GM23338 (cell line): ENCODE measurements at regions not wholly inside any gene's neighbourhood (a gene's known extent, or its start where the extent isn't known, plus 50 kb on each side); places are given as distances from the start of the nearest gene placed in this dataset.

Experiments used
- ATAC-seq: fragments of 200-7000 bp; cut with Tn5 transposase; 3 replicates; pipeline ENCODE4 v1.9.1; 2020
- DNase-seq: peaks from one replicate; pipeline ENCODE4 v3.0.0-alpha.2; 2015; ENCODE audit warnings: low spot score
- H2AFZ ChIP-seq: fragments of 200-600 bp; sonication (generic); 2 replicates; pipeline ENCODE4 v1.8.0; 2016; ENCODE audit warnings: antibody characterized with exemption, mild to moderate bottlenecking, moderate library complexity
- H3F3A ChIP-seq: fragments of 200-600 bp; sonication (generic); replicated peaks from 2 replicates; pipeline ENCODE4 v1.8.0; 2017; ENCODE audit warnings: antibody characterized with exemption, mixed run types, low read depth
- H3K27ac ChIP-seq: fragments of 200-600 bp; sonication (generic); 2 replicates; pipeline ENCODE4 v1.6.1; 2016; ENCODE audit warnings: low read depth
- H3K27me3 ChIP-seq: fragments of 200-600 bp; sonication (generic); 2 replicates; pipeline ENCODE4 v1.8.0; 2016; ENCODE audit warnings: mild to moderate bottlenecking, mixed run types, moderate library complexity; ENCODE audit not compliant: insufficient read depth
- H3K36me3 ChIP-seq: fragments of 200-600 bp; sonication (generic); 2 replicates; pipeline ENCODE4 v1.8.0; 2016; ENCODE audit warnings: mild to moderate bottlenecking; ENCODE audit not compliant: insufficient read depth
- H3K4me1 ChIP-seq: fragments of 200-600 bp; sonication (generic); 2 replicates; pipeline ENCODE4 v1.8.0; 2016; ENCODE audit warnings: mild to moderate bottlenecking, moderate library complexity; ENCODE audit not compliant: insufficient read depth
- H3K4me2 ChIP-seq: fragments of 200-600 bp; sonication (generic); 2 replicates; pipeline ENCODE4 v1.7.1; 2017; ENCODE audit warnings: mixed run types
- H3K4me3 ChIP-seq: fragments of 200-600 bp; sonication (generic); 2 replicates; pipeline ENCODE4 v1.6.1; 2016; ENCODE audit warnings: mixed run types
- H3K79me2 ChIP-seq: fragments of 200-600 bp; sonication (generic); replicated peaks from 2 replicates; pipeline ENCODE4 v1.8.0; 2017; ENCODE audit warnings: mild to moderate bottlenecking; ENCODE audit not compliant: insufficient read depth
- H3K9me2 ChIP-seq: fragments of 200-600 bp; sonication (generic); 2 replicates; pipeline ENCODE4 v1.8.0; 2017; ENCODE audit not compliant: insufficient read depth
- H4K20me1 ChIP-seq: fragments of 200-600 bp; sonication (generic); replicated peaks from 2 replicates; pipeline ENCODE4 v1.8.0; 2017; ENCODE audit warnings: mild to moderate bottlenecking; ENCODE audit not compliant: insufficient read depth
- H3K27ac Mint-ChIP-seq: 2 replicates; pipeline ENCODE4 v1.8.0; 2020; ENCODE audit warnings: inconsistent platforms, mild to moderate bottlenecking, moderate library complexity, mixed read lengths
- H3K27me3 Mint-ChIP-seq: 3 replicates; pipeline ENCODE4 v1.8.0; 2022; ENCODE audit warnings: low read depth, mild to moderate bottlenecking, moderate library complexity, mixed read lengths, inconsistent platforms; ENCODE audit not compliant: insufficient read depth, poor library complexity
- H3K36me3 Mint-ChIP-seq: 3 replicates; pipeline ENCODE4 v1.8.0; 2021; ENCODE audit warnings: low read depth, mild to moderate bottlenecking, inconsistent platforms, moderate library complexity, mixed read lengths
- H3K4me1 Mint-ChIP-seq: 3 replicates; pipeline ENCODE4 v1.8.0; 2020; ENCODE audit warnings: mild to moderate bottlenecking, inconsistent platforms, mixed read lengths
- H3K4me3 Mint-ChIP-seq: 3 replicates; pipeline ENCODE4 v1.8.0; 2021; ENCODE audit warnings: moderate library complexity, mild to moderate bottlenecking, inconsistent platforms, mixed read lengths
- H3K9me3 Mint-ChIP-seq: 3 replicates; pipeline ENCODE4 v1.8.0; 2020; ENCODE audit warnings: moderate library complexity, mild to moderate bottlenecking, inconsistent platforms, mixed read lengths
- CREB1 ChIP-seq: fragments of 250-450 bp; sonication (Bioruptor Pico); IDR thresholded peaks from 2 replicates; pipeline ENCODE4 v1.5.0; 2020; ENCODE audit warnings: low read depth, mild to moderate bottlenecking, moderate library complexity
- EZH2 ChIP-seq: fragments of 200-600 bp; sonication (generic); IDR thresholded peaks from one replicate; pipeline ENCODE4 v1.8.0; 2017; ENCODE audit warnings: antibody characterized with exemption, mild to moderate bottlenecking, low read depth; ENCODE audit not compliant: unreplicated experiment
- EZH2phosphoT487 ChIP-seq: fragments of 200-600 bp; sonication (generic); IDR thresholded peaks from one replicate; pipeline ENCODE4 v1.8.1; 2018; ENCODE audit warnings: antibody characterized with exemption; ENCODE audit not compliant: unreplicated experiment
- JUNB ChIP-seq: IDR thresholded peaks from one replicate; pipeline ENCODE4 v1.6.1; 2016; ENCODE audit warnings: antibody characterized with exemption; ENCODE audit not compliant: unreplicated experiment
- NANOG ChIP-seq: IDR thresholded peaks from 2 replicates; pipeline ENCODE4 v1.6.1; 2016; ENCODE audit warnings: antibody characterized with exemption, borderline replicate concordance
- POLR2AphosphoS5 ChIP-seq: IDR thresholded peaks from 2 replicates; pipeline ENCODE4 v1.6.1; 2016; ENCODE audit warnings: antibody characterized with exemption, low read depth
- STAT1 ChIP-seq: IDR thresholded peaks from one replicate; pipeline ENCODE4 v1.6.1; 2016; ENCODE audit warnings: antibody characterized with exemption; ENCODE audit not compliant: unreplicated experiment
- ZNF114 ChIP-seq: fragments of 250-450 bp; sonication (Bioruptor Pico); IDR thresholded peaks from 2 replicates; pipeline ENCODE4 v1.5.0; 2020; ENCODE audit warnings: mild to moderate bottlenecking, moderate library complexity
- ZNF331 ChIP-seq: fragments of 250-450 bp; sonication (Bioruptor Pico); IDR thresholded peaks from 2 replicates; pipeline ENCODE4 v1.5.0; 2020; ENCODE audit warnings: low read depth, mild to moderate bottlenecking, moderate library complexity
- TF ChIP-seq, protein P1 (sequence below), 2 experiments: fragments of 200-600 bp in 1 of 2; sonication (generic) in 1 of 2; conservative IDR thresholded peaks; 2 replicates each; pipeline versions ENCODE4 v1.5.1 to v1.6.1; 2016 to 2017; ENCODE audit warnings: antibody characterized with exemption in 2 of 2, low read depth in 2 of 2, mild to moderate bottlenecking in 2 of 2, moderate library complexity in 1 of 2
- TF ChIP-seq, protein P2 (sequence below): fragments of 250-450 bp; sonication (Bioruptor Pico); IDR thresholded peaks from 2 replicates; pipeline ENCODE4 v1.5.0; 2020; ENCODE audit warnings: mild to moderate bottlenecking, moderate library complexity
- TF ChIP-seq, protein P3 (sequence below): IDR thresholded peaks from 2 replicates; pipeline ENCODE4 v1.6.1; 2016; ENCODE audit warnings: antibody characterized with exemption
- TF ChIP-seq, protein P4 (sequence below): IDR thresholded peaks from one replicate; pipeline ENCODE4 v1.6.1; 2018; ENCODE audit warnings: antibody characterized with exemption; ENCODE audit not compliant: unreplicated experiment

DNA sequence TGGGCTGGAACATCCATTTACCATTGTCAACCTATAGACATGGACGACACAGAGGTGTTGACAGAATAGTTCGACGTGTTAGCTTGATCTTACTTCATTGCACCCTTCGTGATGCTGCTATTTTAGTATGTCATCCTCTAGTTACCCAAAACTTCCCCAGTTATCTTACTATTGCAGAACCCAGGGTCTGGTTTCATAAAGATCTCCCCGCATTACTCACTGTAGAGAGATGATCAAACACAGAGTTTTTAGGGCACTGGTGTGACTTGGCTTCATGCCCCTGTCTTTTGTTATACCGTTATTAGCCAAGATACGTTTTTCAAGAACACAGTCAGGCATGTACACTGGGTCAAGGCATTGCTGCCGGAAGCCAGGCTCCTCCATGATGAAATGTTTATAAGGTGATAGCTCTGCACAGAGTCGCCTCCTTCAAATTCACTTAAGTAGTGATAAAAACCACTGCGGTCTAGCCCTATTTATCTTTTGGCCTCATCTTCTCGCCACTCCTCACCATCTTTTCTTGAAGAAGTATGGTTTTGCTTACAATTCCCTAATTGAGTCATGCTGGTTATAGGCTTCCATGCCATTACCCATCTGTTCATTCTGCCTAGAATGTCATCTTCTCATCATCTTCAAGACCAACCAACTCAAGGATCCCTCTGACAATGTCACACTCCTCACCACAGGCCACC, 1127.9 kb downstream of the VRK1 start:
- H3K4me3 Mint-ChIP-seq = no peak overlapping the region
- no peak overlapping the region for H3K27ac Mint-ChIP-seq
- ATAC-seq = no peak
- no peaks in the 10 kb centered on the region; the same call in 2 of the 3 replicates for H3K9me3 Mint-ChIP-seq
- H3K4me1 Mint-ChIP-seq = no peaks in the 10 kb centered on the region
- no peak for TF ChIP-seq JUNB
- TF ChIP-seq EZH2 = no peak
- TF ChIP-seq, protein P1, sequence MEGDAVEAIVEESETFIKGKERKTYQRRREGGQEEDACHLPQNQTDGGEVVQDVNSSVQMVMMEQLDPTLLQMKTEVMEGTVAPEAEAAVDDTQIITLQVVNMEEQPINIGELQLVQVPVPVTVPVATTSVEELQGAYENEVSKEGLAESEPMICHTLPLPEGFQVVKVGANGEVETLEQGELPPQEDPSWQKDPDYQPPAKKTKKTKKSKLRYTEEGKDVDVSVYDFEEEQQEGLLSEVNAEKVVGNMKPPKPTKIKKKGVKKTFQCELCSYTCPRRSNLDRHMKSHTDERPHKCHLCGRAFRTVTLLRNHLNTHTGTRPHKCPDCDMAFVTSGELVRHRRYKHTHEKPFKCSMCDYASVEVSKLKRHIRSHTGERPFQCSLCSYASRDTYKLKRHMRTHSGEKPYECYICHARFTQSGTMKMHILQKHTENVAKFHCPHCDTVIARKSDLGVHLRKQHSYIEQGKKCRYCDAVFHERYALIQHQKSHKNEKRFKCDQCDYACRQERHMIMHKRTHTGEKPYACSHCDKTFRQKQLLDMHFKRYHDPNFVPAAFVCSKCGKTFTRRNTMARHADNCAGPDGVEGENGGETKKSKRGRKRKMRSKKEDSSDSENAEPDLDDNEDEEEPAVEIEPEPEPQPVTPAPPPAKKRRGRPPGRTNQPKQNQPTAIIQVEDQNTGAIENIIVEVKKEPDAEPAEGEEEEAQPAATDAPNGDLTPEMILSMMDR (conservative IDR thresholded peaks at IDR 0.05; ENCODE audit: low read depth in 2 of 2) = no peak
- TF ChIP-seq, protein P2, sequence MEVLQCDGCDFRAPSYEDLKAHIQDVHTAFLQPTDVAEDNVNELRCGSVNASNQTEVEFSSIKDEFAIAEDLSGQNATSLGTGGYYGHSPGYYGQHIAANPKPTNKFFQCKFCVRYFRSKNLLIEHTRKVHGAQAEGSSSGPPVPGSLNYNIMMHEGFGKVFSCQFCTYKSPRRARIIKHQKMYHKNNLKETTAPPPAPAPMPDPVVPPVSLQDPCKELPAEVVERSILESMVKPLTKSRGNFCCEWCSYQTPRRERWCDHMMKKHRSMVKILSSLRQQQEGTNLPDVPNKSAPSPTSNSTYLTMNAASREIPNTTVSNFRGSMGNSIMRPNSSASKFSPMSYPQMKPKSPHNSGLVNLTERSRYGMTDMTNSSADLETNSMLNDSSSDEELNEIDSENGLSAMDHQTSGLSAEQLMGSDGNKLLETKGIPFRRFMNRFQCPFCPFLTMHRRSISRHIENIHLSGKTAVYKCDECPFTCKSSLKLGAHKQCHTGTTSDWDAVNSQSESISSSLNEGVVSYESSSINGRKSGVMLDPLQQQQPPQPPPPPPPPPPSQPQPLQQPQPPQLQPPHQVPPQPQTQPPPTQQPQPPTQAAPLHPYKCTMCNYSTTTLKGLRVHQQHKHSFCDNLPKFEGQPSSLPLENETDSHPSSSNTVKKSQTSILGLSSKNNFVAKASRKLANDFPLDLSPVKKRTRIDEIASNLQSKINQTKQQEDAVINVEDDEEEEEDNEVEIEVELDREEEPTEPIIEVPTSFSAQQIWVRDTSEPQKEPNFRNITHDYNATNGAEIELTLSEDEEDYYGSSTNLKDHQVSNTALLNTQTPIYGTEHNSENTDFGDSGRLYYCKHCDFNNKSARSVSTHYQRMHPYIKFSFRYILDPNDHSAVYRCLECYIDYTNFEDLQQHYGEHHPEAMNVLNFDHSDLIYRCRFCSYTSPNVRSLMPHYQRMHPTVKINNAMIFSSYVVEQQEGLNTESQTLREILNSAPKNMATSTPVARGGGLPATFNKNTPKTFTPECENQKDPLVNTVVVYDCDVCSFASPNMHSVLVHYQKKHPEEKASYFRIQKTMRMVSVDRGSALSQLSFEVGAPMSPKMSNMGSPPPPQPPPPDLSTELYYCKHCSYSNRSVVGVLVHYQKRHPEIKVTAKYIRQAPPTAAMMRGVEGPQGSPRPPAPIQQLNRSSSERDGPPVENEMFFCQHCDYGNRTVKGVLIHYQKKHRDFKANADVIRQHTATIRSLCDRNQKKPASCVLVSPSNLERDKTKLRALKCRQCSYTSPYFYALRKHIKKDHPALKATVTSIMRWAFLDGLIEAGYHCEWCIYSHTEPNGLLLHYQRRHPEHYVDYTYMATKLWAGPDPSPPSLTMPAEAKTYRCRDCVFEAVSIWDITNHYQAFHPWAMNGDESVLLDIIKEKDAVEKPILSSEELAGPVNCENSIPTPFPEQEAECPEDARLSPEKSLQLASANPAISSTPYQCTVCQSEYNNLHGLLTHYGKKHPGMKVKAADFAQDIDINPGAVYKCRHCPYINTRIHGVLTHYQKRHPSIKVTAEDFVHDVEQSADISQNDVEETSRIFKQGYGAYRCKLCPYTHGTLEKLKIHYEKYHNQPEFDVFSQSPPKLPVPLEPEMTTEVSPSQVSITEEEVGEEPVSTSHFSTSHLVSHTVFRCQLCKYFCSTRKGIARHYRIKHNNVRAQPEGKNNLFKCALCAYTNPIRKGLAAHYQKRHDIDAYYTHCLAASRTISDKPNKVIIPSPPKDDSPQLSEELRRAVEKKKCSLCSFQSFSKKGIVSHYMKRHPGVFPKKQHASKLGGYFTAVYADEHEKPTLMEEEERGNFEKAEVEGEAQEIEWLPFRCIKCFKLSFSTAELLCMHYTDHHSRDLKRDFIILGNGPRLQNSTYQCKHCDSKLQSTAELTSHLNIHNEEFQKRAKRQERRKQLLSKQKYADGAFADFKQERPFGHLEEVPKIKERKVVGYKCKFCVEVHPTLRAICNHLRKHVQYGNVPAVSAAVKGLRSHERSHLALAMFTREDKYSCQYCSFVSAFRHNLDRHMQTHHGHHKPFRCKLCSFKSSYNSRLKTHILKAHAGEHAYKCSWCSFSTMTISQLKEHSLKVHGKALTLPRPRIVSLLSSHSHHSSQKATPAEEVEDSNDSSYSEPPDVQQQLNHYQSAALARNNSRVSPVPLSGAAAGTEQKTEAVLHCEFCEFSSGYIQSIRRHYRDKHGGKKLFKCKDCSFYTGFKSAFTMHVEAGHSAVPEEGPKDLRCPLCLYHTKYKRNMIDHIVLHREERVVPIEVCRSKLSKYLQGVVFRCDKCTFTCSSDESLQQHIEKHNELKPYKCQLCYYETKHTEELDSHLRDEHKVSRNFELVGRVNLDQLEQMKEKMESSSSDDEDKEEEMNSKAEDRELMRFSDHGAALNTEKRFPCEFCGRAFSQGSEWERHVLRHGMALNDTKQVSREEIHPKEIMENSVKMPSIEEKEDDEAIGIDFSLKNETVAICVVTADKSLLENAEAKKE (CRISPR knock-in tag) = no peak
- no peak for TF ChIP-seq ZNF331
- no peak for TF ChIP-seq CREB1 (CRISPR knock-in tag)
- no peak for TF ChIP-seq STAT1
- no peak for TF ChIP-seq POLR2AphosphoS5
- TF ChIP-seq, protein P3, sequence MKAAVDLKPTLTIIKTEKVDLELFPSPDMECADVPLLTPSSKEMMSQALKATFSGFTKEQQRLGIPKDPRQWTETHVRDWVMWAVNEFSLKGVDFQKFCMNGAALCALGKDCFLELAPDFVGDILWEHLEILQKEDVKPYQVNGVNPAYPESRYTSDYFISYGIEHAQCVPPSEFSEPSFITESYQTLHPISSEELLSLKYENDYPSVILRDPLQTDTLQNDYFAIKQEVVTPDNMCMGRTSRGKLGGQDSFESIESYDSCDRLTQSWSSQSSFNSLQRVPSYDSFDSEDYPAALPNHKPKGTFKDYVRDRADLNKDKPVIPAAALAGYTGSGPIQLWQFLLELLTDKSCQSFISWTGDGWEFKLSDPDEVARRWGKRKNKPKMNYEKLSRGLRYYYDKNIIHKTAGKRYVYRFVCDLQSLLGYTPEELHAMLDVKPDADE = no peak
- TF ChIP-seq ZNF114 (CRISPR knock-in tag) = no peak
- no peak for TF ChIP-seq NANOG
- TF ChIP-seq, protein P4, sequence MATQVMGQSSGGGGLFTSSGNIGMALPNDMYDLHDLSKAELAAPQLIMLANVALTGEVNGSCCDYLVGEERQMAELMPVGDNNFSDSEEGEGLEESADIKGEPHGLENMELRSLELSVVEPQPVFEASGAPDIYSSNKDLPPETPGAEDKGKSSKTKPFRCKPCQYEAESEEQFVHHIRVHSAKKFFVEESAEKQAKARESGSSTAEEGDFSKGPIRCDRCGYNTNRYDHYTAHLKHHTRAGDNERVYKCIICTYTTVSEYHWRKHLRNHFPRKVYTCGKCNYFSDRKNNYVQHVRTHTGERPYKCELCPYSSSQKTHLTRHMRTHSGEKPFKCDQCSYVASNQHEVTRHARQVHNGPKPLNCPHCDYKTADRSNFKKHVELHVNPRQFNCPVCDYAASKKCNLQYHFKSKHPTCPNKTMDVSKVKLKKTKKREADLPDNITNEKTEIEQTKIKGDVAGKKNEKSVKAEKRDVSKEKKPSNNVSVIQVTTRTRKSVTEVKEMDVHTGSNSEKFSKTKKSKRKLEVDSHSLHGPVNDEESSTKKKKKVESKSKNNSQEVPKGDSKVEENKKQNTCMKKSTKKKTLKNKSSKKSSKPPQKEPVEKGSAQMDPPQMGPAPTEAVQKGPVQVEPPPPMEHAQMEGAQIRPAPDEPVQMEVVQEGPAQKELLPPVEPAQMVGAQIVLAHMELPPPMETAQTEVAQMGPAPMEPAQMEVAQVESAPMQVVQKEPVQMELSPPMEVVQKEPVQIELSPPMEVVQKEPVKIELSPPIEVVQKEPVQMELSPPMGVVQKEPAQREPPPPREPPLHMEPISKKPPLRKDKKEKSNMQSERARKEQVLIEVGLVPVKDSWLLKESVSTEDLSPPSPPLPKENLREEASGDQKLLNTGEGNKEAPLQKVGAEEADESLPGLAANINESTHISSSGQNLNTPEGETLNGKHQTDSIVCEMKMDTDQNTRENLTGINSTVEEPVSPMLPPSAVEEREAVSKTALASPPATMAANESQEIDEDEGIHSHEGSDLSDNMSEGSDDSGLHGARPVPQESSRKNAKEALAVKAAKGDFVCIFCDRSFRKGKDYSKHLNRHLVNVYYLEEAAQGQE = no peak
- no peak for TF ChIP-seq EZH2phosphoT487
- no peak overlapping the region for H3K4me3 ChIP-seq
- H3K79me2 ChIP-seq = no peaks in the 10 kb centered on the region
- H3K27me3 ChIP-seq = no peaks in the 10 kb centered on the region
- no peak for DNase-seq
- no peak overlapping the region for H2AFZ ChIP-seq
- no peak overlapping the region for H3K4me2 ChIP-seq
- H3F3A ChIP-seq = no peaks in the 10 kb centered on the region
- H3K27me3 Mint-ChIP-seq = peaks cover 3% of the 10 kb centered on the region
- H3K36me3 Mint-ChIP-seq = no peaks in the 10 kb centered on the region
- H3K4me1 ChIP-seq = no peaks in the 10 kb centered on the region
- H3K27ac ChIP-seq = no peak overlapping the region
- H4K20me1 ChIP-seq = no peaks in the 10 kb centered on the region
- H3K36me3 ChIP-seq = no peaks in the 10 kb centered on the region
- H3K9me2 ChIP-seq = peaks cover 16% of the 10 kb centered on the region; the same call in 1 of the 2 replicates
